ENCODE measurements at regions not wholly inside any gene's neighbourhood (a gene's known extent, or its start where the extent isn't known, plus 50 kb on each side); places are given as distances from the start of the nearest gene placed in this dataset.

DNA sequence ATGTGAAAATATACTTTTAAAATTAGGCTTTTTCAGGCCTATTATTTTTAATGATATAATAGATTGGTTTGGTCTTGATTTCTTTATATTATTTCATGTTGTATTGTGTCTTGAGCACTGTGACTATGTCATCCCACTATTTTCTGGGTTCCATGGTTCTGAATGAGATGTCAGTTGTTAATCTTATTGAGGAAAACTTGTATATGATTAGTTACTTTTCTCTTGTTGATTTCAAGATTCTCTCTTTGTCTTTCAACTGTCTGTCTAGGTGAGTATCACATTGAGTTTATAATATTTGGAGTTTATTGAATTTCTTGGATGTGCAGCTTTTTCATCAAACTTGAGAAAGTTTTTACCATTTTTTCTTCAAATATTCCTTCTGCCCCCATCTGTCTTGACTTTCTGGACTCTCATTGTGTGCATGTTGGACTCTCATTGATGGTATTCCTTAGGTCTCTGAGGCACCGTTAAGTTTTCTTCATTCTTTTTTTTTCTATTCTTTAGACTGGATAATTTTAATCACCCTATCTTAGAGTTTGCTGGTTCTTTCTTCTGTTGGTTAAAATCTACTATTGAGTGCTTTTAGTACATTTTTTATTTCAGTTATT is 175.8 kb downstream of the TMEM167A start:
- POLR2A ChIA-PET (ENCODE audit: low non-redundant PET), result no interaction called here
- BruUV-seq (replicated peaks), result no TSS peak
- Histone ChIP-seq H3K9me3 (ENCODE audit: low read depth, low read length, poor library complexity, severe bottlenecking) (peaks cover 11% of the 10 kb centered on the region), H3K27ac (ENCODE audit: low read depth, low read length, poor library complexity, severe bottlenecking) (no peak overlapping the region), H3K4me1 (ENCODE audit: insufficient read depth, low read length, poor library complexity, severe bottlenecking) (no peaks in the 10 kb centered on the region), H3K4me3 (ENCODE audit: low read depth, low read length, poor library complexity, severe bottlenecking) (no peak overlapping the region), H3K36me3 (ENCODE audit: insufficient read depth, low read length, poor library complexity, severe bottlenecking) (no peaks in the 10 kb centered on the region), H3K27me3 (replicated peaks; ENCODE audit: insufficient read depth, low read depth, low read length, poor library complexity) (peaks cover 7% of the 10 kb centered on the region)
- TF ChIP-seq, protein P1, sequence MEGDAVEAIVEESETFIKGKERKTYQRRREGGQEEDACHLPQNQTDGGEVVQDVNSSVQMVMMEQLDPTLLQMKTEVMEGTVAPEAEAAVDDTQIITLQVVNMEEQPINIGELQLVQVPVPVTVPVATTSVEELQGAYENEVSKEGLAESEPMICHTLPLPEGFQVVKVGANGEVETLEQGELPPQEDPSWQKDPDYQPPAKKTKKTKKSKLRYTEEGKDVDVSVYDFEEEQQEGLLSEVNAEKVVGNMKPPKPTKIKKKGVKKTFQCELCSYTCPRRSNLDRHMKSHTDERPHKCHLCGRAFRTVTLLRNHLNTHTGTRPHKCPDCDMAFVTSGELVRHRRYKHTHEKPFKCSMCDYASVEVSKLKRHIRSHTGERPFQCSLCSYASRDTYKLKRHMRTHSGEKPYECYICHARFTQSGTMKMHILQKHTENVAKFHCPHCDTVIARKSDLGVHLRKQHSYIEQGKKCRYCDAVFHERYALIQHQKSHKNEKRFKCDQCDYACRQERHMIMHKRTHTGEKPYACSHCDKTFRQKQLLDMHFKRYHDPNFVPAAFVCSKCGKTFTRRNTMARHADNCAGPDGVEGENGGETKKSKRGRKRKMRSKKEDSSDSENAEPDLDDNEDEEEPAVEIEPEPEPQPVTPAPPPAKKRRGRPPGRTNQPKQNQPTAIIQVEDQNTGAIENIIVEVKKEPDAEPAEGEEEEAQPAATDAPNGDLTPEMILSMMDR (conservative IDR thresholded peaks at IDR 0.05; ENCODE audit: low read depth, low read length), result no peak
- no peak for TF ChIP-seq EZH2 (IDR thresholded peaks at IDR 0.05; ENCODE audit: borderline replicate concordance, low read depth, low read length, poor library complexity, severe bottlenecking)
- intact Hi-C loops (cut with micrococcal nuclease; ENCODE audit: unreplicated experiment), result no loop called here
- CTCF ChIA-PET, result no interaction called here
- no peak for DNase-seq (ENCODE audit: low spot score)

DNA sequence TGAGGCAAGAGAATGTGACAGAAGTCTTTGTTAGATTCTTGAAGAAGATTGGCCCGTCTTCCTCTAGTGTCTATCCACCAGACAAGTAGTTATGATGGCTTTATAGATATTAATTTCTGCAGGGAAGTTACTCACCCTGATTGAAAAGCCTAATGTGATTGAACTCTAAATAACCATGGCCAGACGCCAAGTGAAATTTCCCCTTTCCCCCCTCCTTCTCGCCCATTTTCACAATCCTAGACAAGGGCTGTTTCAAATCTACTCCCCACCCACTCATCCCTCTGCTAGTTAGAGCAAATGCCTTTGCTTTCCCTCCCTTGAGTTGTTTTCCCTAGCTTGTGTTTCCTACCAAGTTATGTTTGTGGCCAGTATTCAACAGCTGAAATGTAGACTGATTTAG is 182.5 kb downstream of the TMEM167A start:
- CTCF ChIA-PET, result no interaction called here

DNA sequence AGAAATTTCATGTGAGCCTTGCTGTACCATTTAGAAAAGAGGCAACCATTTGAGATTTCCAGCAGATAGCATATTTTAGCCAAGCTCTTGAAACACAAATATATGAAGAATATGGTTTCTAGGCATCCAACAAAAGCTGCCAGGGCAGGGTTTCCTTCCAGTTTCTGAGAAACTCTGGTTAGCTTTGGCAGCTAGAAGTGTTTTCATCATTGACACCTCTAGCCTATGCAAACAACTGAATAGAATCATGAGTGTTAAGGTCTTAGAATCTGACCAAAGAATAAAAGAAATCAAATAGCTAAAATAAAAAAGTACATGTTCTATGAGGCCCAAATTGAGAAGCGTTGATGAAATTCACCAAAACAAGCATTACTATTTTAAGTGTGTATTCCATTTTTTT is 188.1 kb downstream of the TMEM167A start:
- H3K27ac ChIP-seq (ENCODE audit: low read depth, low read length, poor library complexity, severe bottlenecking), result no peak overlapping the region
- CTCF ChIA-PET, result no interaction called here
- no TSS peak for BruUV-seq (replicated peaks)
- peaks cover 1% of the 10 kb centered on the region for H3K27me3 ChIP-seq (replicated peaks; ENCODE audit: insufficient read depth, low read depth, low read length, poor library complexity)
- no peaks in the 10 kb centered on the region for H3K36me3 ChIP-seq (ENCODE audit: insufficient read depth, low read length, poor library complexity, severe bottlenecking)
- intact Hi-C loops (cut with micrococcal nuclease; ENCODE audit: unreplicated experiment), result no loop called here
- TF ChIP-seq, protein P1 (conservative IDR thresholded peaks at IDR 0.05; ENCODE audit: low read depth, low read length), result no peak
- TF ChIP-seq EZH2 (IDR thresholded peaks at IDR 0.05; ENCODE audit: borderline replicate concordance, low read depth, low read length, poor library complexity, severe bottlenecking), result no peak
- POLR2A ChIA-PET (ENCODE audit: low non-redundant PET), result no interaction called here
- no peak for DNase-seq (ENCODE audit: low spot score)
- H3K4me1 ChIP-seq (ENCODE audit: insufficient read depth, low read length, poor library complexity, severe bottlenecking), result no peaks in the 10 kb centered on the region
- H3K4me3 ChIP-seq (ENCODE audit: low read depth, low read length, poor library complexity, severe bottlenecking), result no peak overlapping the region
- H3K9me3 ChIP-seq (ENCODE audit: low read depth, low read length, poor library complexity, severe bottlenecking), result no peaks in the 10 kb centered on the region

More for the DNA sequence above, 182.5 kb downstream of the TMEM167A start:
- peaks cover 5% of the 10 kb centered on the region for H3K4me1 ChIP-seq (ENCODE audit: insufficient read depth, low read length, poor library complexity, severe bottlenecking)
- POLR2A ChIA-PET (ENCODE audit: low non-redundant PET), result no interaction called here
- H3K36me3 ChIP-seq (ENCODE audit: insufficient read depth, low read length, poor library complexity, severe bottlenecking), result no peaks in the 10 kb centered on the region
- intact Hi-C loops (cut with micrococcal nuclease; ENCODE audit: unreplicated experiment), result no loop called here
- TF ChIP-seq, protein P1 (conservative IDR thresholded peaks at IDR 0.05; ENCODE audit: low read depth, low read length), result no peak
- TF ChIP-seq EZH2 (IDR thresholded peaks at IDR 0.05; ENCODE audit: borderline replicate concordance, low read depth, low read length, poor library complexity, severe bottlenecking), result no peak
- H3K27me3 ChIP-seq (replicated peaks; ENCODE audit: insufficient read depth, low read depth, low read length, poor library complexity), result no peaks in the 10 kb centered on the region
- DNase-seq (ENCODE audit: low spot score), result no peak
- H3K9me3 ChIP-seq (ENCODE audit: low read depth, low read length, poor library complexity, severe bottlenecking), result no peaks in the 10 kb centered on the region
- no TSS peak for BruUV-seq (replicated peaks)
- no peak overlapping the region for H3K27ac ChIP-seq (ENCODE audit: low read depth, low read length, poor library complexity, severe bottlenecking)
- H3K4me3 ChIP-seq (ENCODE audit: low read depth, low read length, poor library complexity, severe bottlenecking), result no peak overlapping the region

Measured in A673 (cell line).